ENCODE measurements at regions not wholly inside any gene's neighbourhood (a gene's known extent, or its start where the extent isn't known, plus 50 kb on each side); places are given as distances from the start of the nearest gene placed in this dataset.

GRCh38 chr11:81802591-81802990 is 931.1 kb downstream of the FAM181B start:
- TF ChIP-seq POLR2A (IDR thresholded peaks at IDR 0.05; ENCODE audit: low read length), result no peak
- no peak for TF ChIP-seq GATA1 (IDR thresholded peaks at IDR 0.05; ENCODE audit: low read depth, low read length)
